IMR-90 (cell line): ENCODE measurements at regions not wholly inside any gene's neighbourhood (a gene's known extent, or its start where the extent isn't known, plus 50 kb on each side); places are given as distances from the start of the nearest gene placed in this dataset.
"Not testable (repeated sequence)": the region's sequence is repeated elsewhere in the genome, so short reads cannot be mapped to it uniquely, and the experiment has no call there.

Experiments used
- ATAC-seq: fragments of 200-7000 bp; cut with Tn5 transposase; 2 replicates; pipeline ENCODE4 v1.9.1; 2020; ENCODE audit warnings: low read depth, mild to moderate bottlenecking, moderate library complexity
- BruUV-seq: library from RNA; stranded (reverse); fragments of 400-500 nt; replicated peaks from 2 replicates; lab custom pipeline; 2021; lab: Mats Ljungman, UMichigan
- CTCF ChIA-PET: fragments of 300-600 bp; formaldehyde crosslinking; extraction: SDS; loops from one replicate; lab custom pipeline; 2021; ENCODE audit warnings: antibody characterized with exemption; lab: Yijun Ruan, JAX
- POLR2A ChIA-PET: fragments of 300-600 bp; sonication (Branson Sonifier 250); formaldehyde crosslinking; loops from one replicate; lab custom pipeline; 2022; ENCODE audit warnings: antibody characterized with exemption; ENCODE audit not compliant: unreplicated experiment; lab: Charles Lee
- DNase-seq: peaks from one replicate; pipeline ENCODE4 v3.0.0; 2013
- H2AFZ ChIP-seq: replicated peaks from 2 replicates; pipeline ENCODE3; 2013; ENCODE audit warnings: low read length, mild to moderate bottlenecking; ENCODE audit not compliant: poor library complexity
- H2AK5ac ChIP-seq: 2 replicates; pipeline ENCODE4 v1.6.1; 2013; ENCODE audit warnings: low read depth, low read length, inconsistent platforms
- H2AK9ac ChIP-seq: replicated peaks from 2 replicates; pipeline ENCODE3; 2013; ENCODE audit warnings: mild to moderate bottlenecking, low read depth, low read length, moderate library complexity; ENCODE audit not compliant: poor library complexity
- H2BK120ac ChIP-seq: 2 replicates; pipeline ENCODE4 v1.6.1; 2013; ENCODE audit warnings: low read depth, low read length, inconsistent platforms
- H2BK15ac ChIP-seq: 3 replicates; pipeline ENCODE4 v1.6.1; 2013; ENCODE audit warnings: low read depth, low read length, inconsistent platforms
- H2BK20ac ChIP-seq: 2 replicates; pipeline ENCODE4 v1.6.1; 2013; ENCODE audit warnings: low read depth, mild to moderate bottlenecking, inconsistent platforms, low read length, moderate library complexity
- H2BK5ac ChIP-seq: 2 replicates; pipeline ENCODE4 v1.6.1; 2013; ENCODE audit warnings: mild to moderate bottlenecking, low read depth, low read length, inconsistent platforms; ENCODE audit not compliant: poor library complexity, severe bottlenecking
- H3K14ac ChIP-seq: replicated peaks from 2 replicates; pipeline ENCODE4 v1.6.1; 2013; ENCODE audit warnings: low read depth, low read length, inconsistent platforms
- H3K18ac ChIP-seq: 2 replicates; pipeline ENCODE4 v1.6.1; 2013; ENCODE audit warnings: low read depth, low read length, control low read depth
- H3K23ac ChIP-seq: 2 replicates; pipeline ENCODE4 v1.6.1; 2013; ENCODE audit warnings: low read depth, low read length, inconsistent platforms
- H3K27ac ChIP-seq: 2 replicates; pipeline ENCODE4 v1.5.1; 2013; ENCODE audit warnings: mild to moderate bottlenecking, control low read depth, low read length; ENCODE audit not compliant: insufficient read depth
- H3K27me3 ChIP-seq: 2 replicates; pipeline ENCODE4 v1.6.1; 2013; ENCODE audit warnings: low read length; ENCODE audit not compliant: control insufficient read depth, insufficient read depth
- H3K36me3 ChIP-seq: 2 replicates; pipeline ENCODE4 v1.6.1; 2013; ENCODE audit warnings: low read length, mixed read lengths; ENCODE audit not compliant: control insufficient read depth, insufficient read depth
- H3K4ac ChIP-seq: 2 replicates; pipeline ENCODE4 v1.6.1; 2013; ENCODE audit warnings: low read depth, low read length, inconsistent platforms
- H3K4me1 ChIP-seq: 2 replicates; pipeline ENCODE4 v1.6.1; 2013; ENCODE audit warnings: low read length, mixed read lengths; ENCODE audit not compliant: control insufficient read depth, insufficient read depth
- H3K4me2 ChIP-seq: 2 replicates; pipeline ENCODE4 v1.6.1; 2013; ENCODE audit warnings: low read depth, mild to moderate bottlenecking, control low read depth, low read length, moderate library complexity
- H3K4me3 ChIP-seq: 2 replicates; pipeline ENCODE4 v1.5.1; 2013; ENCODE audit warnings: low read depth, mild to moderate bottlenecking, control low read depth, low read length, moderate library complexity; ENCODE audit not compliant: insufficient read depth
- H3K56ac ChIP-seq: 2 replicates; pipeline ENCODE4 v1.6.1; 2013; ENCODE audit warnings: low read length, inconsistent platforms; ENCODE audit not compliant: insufficient read depth; ENCODE audit errors: extremely low read depth
- H3K79me1 ChIP-seq, 2 experiments: 2 replicates each; pipeline ENCODE4 v1.6.1; 2013; ENCODE audit warnings: low read length in 2 of 2, inconsistent platforms in 1 of 2, low read depth in 1 of 2
- H3K9ac ChIP-seq: 2 replicates; pipeline ENCODE4 v1.6.1; 2013; ENCODE audit warnings: low read depth, low read length, control low read depth
- H3K9me1 ChIP-seq: 2 replicates; pipeline ENCODE4 v1.6.1; 2013; ENCODE audit warnings: low read length, inconsistent platforms; ENCODE audit not compliant: insufficient read depth
- H3K9me3 ChIP-seq: 2 replicates; pipeline ENCODE4 v1.6.1; 2013; ENCODE audit warnings: low read length; ENCODE audit not compliant: control insufficient read depth, insufficient read depth
- H4K20me1 ChIP-seq: 2 replicates; pipeline ENCODE4 v1.6.1; 2013; ENCODE audit warnings: low read length, inconsistent platforms; ENCODE audit not compliant: insufficient read depth
- H4K5ac ChIP-seq: 2 replicates; pipeline ENCODE4 v1.6.1; 2013; ENCODE audit warnings: mild to moderate bottlenecking, low read depth, low read length, control low read depth
- H4K8ac ChIP-seq, 2 experiments: 2 replicates each; pipeline ENCODE4 v1.6.1; 2013; ENCODE audit warnings: low read depth in 2 of 2, low read length in 2 of 2, control low read depth in 1 of 2, inconsistent platforms in 1 of 2
- H4K91ac ChIP-seq: 2 replicates; pipeline ENCODE4 v1.6.1; 2013; ENCODE audit warnings: low read depth, low read length, inconsistent platforms; ENCODE audit not compliant: insufficient read depth
- WGBS, 2 experiments: methylation state at CpG; one replicate each; pipeline versions ENCODE4 v1.1.5 to v1.1.7; 2013; ENCODE audit warnings: missing lambda C conversion rate in 2 of 2; ENCODE audit not compliant: insufficient read length in 1 of 2; ENCODE audit errors: extremely low coverage in 2 of 2; 5-methylcytosine and 5-hydroxymethylcytosine counted together
- dilution Hi-C: fragments of 300-500 bp; cut with HindIII; formaldehyde crosslinking; loops from one replicate; pipeline ENCODE4 v1.14.3; 2018; ENCODE audit warnings: low sequenced_read_pairs; ENCODE audit not compliant: unreplicated experiment
- in situ Hi-C: fragments of 300-500 bp; cut with MboI; formaldehyde crosslinking; loops from 3 replicates; pipeline ENCODE4 v1.14.3; 2019; ENCODE audit warnings: low sequenced_read_pairs, inconsistent platforms, mixed read lengths
- intact Hi-C: fragments of 100-400 bp; cut with micrococcal nuclease; formaldehyde crosslinking; loops from 2 replicates; pipeline ENCODE4 v1.10.0; 2022

DNA sequence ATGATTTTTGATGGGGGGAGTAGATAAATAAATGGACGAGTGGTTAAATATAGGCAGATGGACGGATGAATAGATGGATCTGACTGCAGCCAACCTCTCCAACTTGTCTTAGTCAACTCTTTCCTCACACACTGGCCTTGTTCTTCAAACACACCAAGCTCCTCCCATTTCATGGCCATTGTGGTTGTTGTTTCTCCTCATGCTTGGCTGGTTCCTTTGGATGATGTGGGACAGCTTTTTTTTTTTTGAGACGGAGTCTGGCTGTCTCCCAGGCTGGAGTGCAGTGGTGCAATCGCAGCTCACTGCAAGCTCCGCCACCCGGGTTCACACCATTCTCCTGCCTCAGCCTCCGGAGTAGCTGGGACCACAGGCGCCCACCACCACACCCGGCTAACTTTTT, 155.2 kb downstream of the ZNF281 start:
- H4K91ac ChIP-seq, H3K79me1 ChIP-seq, H2AFZ ChIP-seq, H3K4me3 ChIP-seq, H3K4me2 ChIP-seq, H3K36me3 ChIP-seq, H3K27me3 ChIP-seq, BruUV-seq, H3K27ac ChIP-seq, H4K20me1 ChIP-seq, dilution Hi-C loops, H2AK5ac ChIP-seq, DNase-seq, intact Hi-C loops, H2BK120ac ChIP-seq, H3K4ac ChIP-seq, H4K8ac ChIP-seq, H3K4me1 ChIP-seq, in situ Hi-C loops, H3K14ac ChIP-seq, H3K9ac ChIP-seq, H4K5ac ChIP-seq, H3K56ac ChIP-seq, POLR2A ChIA-PET, H2BK15ac ChIP-seq, H3K9me1 ChIP-seq, H2BK20ac ChIP-seq, H2AK9ac ChIP-seq, ATAC-seq, H3K9me3 ChIP-seq, H2BK5ac ChIP-seq, H3K18ac ChIP-seq, H3K23ac ChIP-seq: not testable (repeated sequence)
- WGBS, 2 experiments: 100% methylated on average over 1 of the region's 9 CpGs; no CpG with 5 or more reads in 1 of the 2 experiments
- CTCF ChIA-PET: interaction anchor here (1.1 kb wide), 1 partner anchor 9 kb away, joined by 3 read pairs; no protein-coding TSS in a partner anchor
